HepG2 (cell line): ENCODE measurements at regions not wholly inside any gene's neighbourhood (a gene's known extent, or its start where the extent isn't known, plus 50 kb on each side); places are given as distances from the start of the nearest gene placed in this dataset.

Experiments used
- ATAC-seq: fragments of 200-7000 bp; cut with Tn5 transposase; 3 replicates; pipeline ENCODE4 v1.9.1; 2020; ENCODE audit warnings: mild to moderate bottlenecking, moderate library complexity
- BruUV-seq: library from RNA; stranded (reverse); fragments of 400-500 nt; replicated peaks from 2 replicates; lab custom pipeline; 2021; lab: Mats Ljungman, UMichigan
- CTCF ChIA-PET: fragments of 300-600 bp; formaldehyde crosslinking; extraction: SDS; loops from one replicate; lab custom pipeline; 2021; ENCODE audit warnings: low total read pairs, inconsistent platforms, low intra/inter-chr PET ratio; lab: Yijun Ruan, JAX
- POLR2A ChIA-PET: fragments of 350-600 bp; sonication (Branson Sonifier 250); formaldehyde crosslinking; loops from one replicate; lab custom pipeline; 2020; ENCODE audit warnings: antibody characterized with exemption, inconsistent platforms; lab: Yijun Ruan, JAX
- DNase-seq: peaks from one replicate; pipeline ENCODE4 v3.0.0-alpha.2; 2015; ENCODE audit warnings: low spot score
- FAIRE-seq: peaks from 3 replicates; lab custom pipeline; 2011; peaks lifted over from hg19 to GRCh38; lab: Jason Lieb, UNC
- H2AFZ ChIP-seq: one replicate; pipeline ENCODE4 v1.6.1; 2011; ENCODE audit warnings: low read length, inconsistent platforms
- H3K27ac ChIP-seq: fragments of 300-600 bp; 3 replicates; pipeline ENCODE4 v1.8.0; 2011; ENCODE audit warnings: mixed run types, mild to moderate bottlenecking, mixed read lengths, low read length, inconsistent platforms; ENCODE audit not compliant: insufficient read depth; ENCODE audit errors: extremely low read length
- H3K27me3 ChIP-seq, 2 experiments: fragments of 200-600 bp in 1 of 2; 2 replicates in 1 of 2; 3 replicates in 1 of 2; pipeline versions ENCODE4 v1.6.0 to v1.8.0; 2011; ENCODE audit warnings: low read length in 2 of 2, mild to moderate bottlenecking in 2 of 2, moderate library complexity in 2 of 2, inconsistent platforms in 1 of 2; ENCODE audit not compliant: insufficient read depth in 2 of 2, control insufficient read depth in 1 of 2
- H3K36me3 ChIP-seq, 2 experiments: fragments of 200-600 bp in 1 of 2; replicated peaks in 1 of 2; 2 replicates in 1 of 2; 3 replicates in 1 of 2; pipeline versions ENCODE4 v1.5.1 to v1.8.0; 2011; ENCODE audit warnings: low read length in 2 of 2, inconsistent platforms in 1 of 2; ENCODE audit not compliant: insufficient read depth in 2 of 2, control insufficient read depth in 1 of 2
- H3K4me1 ChIP-seq: 2 replicates; pipeline ENCODE4 v1.5.1; 2012; ENCODE audit warnings: low read length, inconsistent platforms; ENCODE audit not compliant: insufficient read depth
- H3K4me2 ChIP-seq: 2 replicates; pipeline ENCODE4 v1.6.0; 2011; ENCODE audit warnings: low read depth, low read length, inconsistent platforms
- H3K4me3 ChIP-seq, 3 experiments: fragments of 200-600 bp in 1 of 3; sonication (generic), shearing (Covaris generic) in 1 of 3; replicated peaks in 1 of 3; 2 replicates each; pipeline ENCODE4 v1.5.1; 2011 to 2016; ENCODE audit warnings: low read length in 3 of 3, inconsistent platforms in 2 of 3, low read depth in 2 of 3, mild to moderate bottlenecking in 2 of 3, control low read depth in 1 of 3, mixed read lengths in 1 of 3; ENCODE audit not compliant: insufficient read depth in 1 of 3
- H3K79me2 ChIP-seq: one replicate; pipeline ENCODE4 v1.6.1; 2011; ENCODE audit warnings: low read length, inconsistent platforms; ENCODE audit not compliant: insufficient read depth
- H3K9ac ChIP-seq: 2 replicates; pipeline ENCODE4 v1.6.0; 2011; ENCODE audit warnings: mild to moderate bottlenecking, low read depth, low read length, inconsistent platforms; ENCODE audit not compliant: insufficient read depth
- H3K9me3 ChIP-seq: 2 replicates; pipeline ENCODE4 v1.5.1; 2012; ENCODE audit warnings: mild to moderate bottlenecking, low read length
- H4K20me1 ChIP-seq: 2 replicates; pipeline ENCODE4 v1.6.0; 2011; ENCODE audit warnings: inconsistent platforms, mild to moderate bottlenecking, low read length, moderate library complexity; ENCODE audit not compliant: insufficient read depth
- CHD4 ChIP-seq: fragments of 200-600 bp; sonication (generic); IDR thresholded peaks from 2 replicates; pipeline ENCODE4 v1.7.0; 2017; ENCODE audit warnings: mild to moderate bottlenecking, low read length, borderline replicate concordance
- ESRRA ChIP-seq: sonication (generic); formaldehyde crosslinking; IDR thresholded peaks from 2 replicates; pipeline ENCODE4 v1.5.1; 2020; ENCODE audit warnings: mild to moderate bottlenecking, low read depth, missing genetic modification reagents
- JUNB ChIP-seq: sonication (generic); formaldehyde crosslinking; IDR thresholded peaks from 2 replicates; pipeline ENCODE4 v1.8.0; 2022; ENCODE audit warnings: missing genetic modification reagents, mild to moderate bottlenecking, borderline replicate concordance
- KDM5A ChIP-seq: fragments of 200-600 bp; sonication (generic); IDR thresholded peaks from 2 replicates; pipeline ENCODE4 v1.7.0; 2018; ENCODE audit warnings: antibody characterized with exemption, mild to moderate bottlenecking, low read length, borderline replicate concordance
- LCORL ChIP-seq, 2 experiments: fragments of 450-650 bp in 1 of 2; sonication (generic) in 1 of 2; formaldehyde crosslinking in 1 of 2; IDR thresholded peaks; 2 replicates each; pipeline versions ENCODE4 v1.5.0 to v1.6.1; 2017 to 2020; ENCODE audit warnings: antibody characterized with exemption in 1 of 2, missing genetic modification reagents in 1 of 2
- PAF1 ChIP-seq: IDR thresholded peaks from 2 replicates; pipeline ENCODE4 v1.6.1; 2016; ENCODE audit warnings: missing genetic modification reagents, missing compliant biosample characterization
- ZBTB42 ChIP-seq: sonication (generic); formaldehyde crosslinking; IDR thresholded peaks from 2 replicates; pipeline ENCODE4 v1.5.0; 2020; ENCODE audit warnings: mild to moderate bottlenecking, missing genetic modification reagents
- ZKSCAN8 ChIP-seq: IDR thresholded peaks from 2 replicates; pipeline ENCODE4 v1.6.1; 2016; ENCODE audit warnings: borderline replicate concordance, missing genetic modification reagents, missing compliant biosample characterization
- ZNF207 ChIP-seq: fragments of 450-650 bp; IDR thresholded peaks from 2 replicates; pipeline ENCODE4 v1.6.1; 2016; ENCODE audit warnings: antibody characterized with exemption, borderline replicate concordance
- ZNF24 ChIP-seq: fragments of 450-650 bp; IDR thresholded peaks from 2 replicates; pipeline ENCODE4 v1.6.1; 2017; ENCODE audit warnings: antibody characterized with exemption, mild to moderate bottlenecking
- ZNF33A ChIP-seq: sonication (generic); formaldehyde crosslinking; IDR thresholded peaks from 2 replicates; pipeline ENCODE4 v1.5.1; 2020; ENCODE audit warnings: missing genetic modification reagents, mild to moderate bottlenecking, moderate library complexity, borderline replicate concordance
- ZNF547 ChIP-seq: sonication (generic); formaldehyde crosslinking; IDR thresholded peaks from 2 replicates; pipeline ENCODE4 v1.5.1; 2020; ENCODE audit warnings: mild to moderate bottlenecking, missing genetic modification reagents
- WGBS: methylation state at CpG from one replicate; pipeline ENCODE4 v1.1.6; 2017; ENCODE audit warnings: low lambda C conversion rate; 5-methylcytosine and 5-hydroxymethylcytosine counted together
- in situ Hi-C: cut with HindIII; loops from 2 replicates; pipeline ENCODE4 v1.10.0; 2017; ENCODE audit warnings: low pct_unique_long_range_greater_than_20kb; ENCODE audit not compliant: extremely low pct_ligation_motif_present
- intact Hi-C: fragments of 100-400 bp; cut with micrococcal nuclease; formaldehyde crosslinking; loops from one replicate; pipeline ENCODE4 v1.10.0; 2022; ENCODE audit not compliant: unreplicated experiment
- TF ChIP-seq, protein P1 (sequence below): sonication (generic); formaldehyde crosslinking; IDR thresholded peaks from 2 replicates; pipeline ENCODE4 v1.8.0; 2022; ENCODE audit warnings: mild to moderate bottlenecking, missing genetic modification reagents; ENCODE audit not compliant: insufficient replicate concordance
- TF ChIP-seq, protein P2 (sequence below): sonication (generic); formaldehyde crosslinking; IDR thresholded peaks from 2 replicates; pipeline ENCODE4 v1.8.1; 2022; ENCODE audit warnings: low read depth, mild to moderate bottlenecking, missing genetic modification reagents

DNA sequence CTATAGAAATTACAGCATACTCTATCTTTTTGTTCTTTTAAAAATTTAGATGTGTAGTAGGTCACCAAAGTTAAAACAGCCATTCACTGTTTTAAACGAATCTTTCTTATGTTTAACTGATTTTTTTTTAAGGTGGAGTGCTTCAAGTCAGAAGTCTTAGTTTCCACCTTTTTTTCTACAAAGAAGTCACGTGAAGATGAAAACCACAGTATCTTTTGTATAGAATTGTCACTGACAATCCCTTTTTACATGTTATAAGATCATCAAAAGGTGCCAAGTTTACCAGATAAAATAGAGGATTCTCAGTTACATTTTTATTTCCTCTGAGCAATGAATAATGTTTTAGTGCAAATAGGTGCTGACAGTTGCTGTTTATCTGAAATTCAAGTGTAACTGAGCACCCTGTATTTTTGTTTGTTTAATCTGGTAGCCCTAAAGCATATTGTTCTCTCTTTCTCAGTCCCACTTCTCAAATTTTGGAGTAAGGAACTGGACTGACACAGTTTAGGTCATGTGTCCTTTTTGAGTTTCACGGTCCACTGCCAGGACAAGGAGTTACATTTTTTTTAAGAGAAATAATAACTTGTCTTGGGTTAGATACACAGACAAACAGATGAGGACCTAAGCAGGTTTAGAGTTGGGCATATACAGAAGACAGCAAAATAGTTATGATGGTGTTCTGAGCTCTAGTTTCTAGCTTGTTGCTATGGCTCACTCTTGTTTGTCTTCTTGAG is 233.2 kb upstream of the MBL2 start:
- WGBS: 88% methylated on average over 3 of the region's 3 CpGs
- ChIA-PET POLR2A (no interaction called here), CTCF (no interaction called here)
- no peaks in the 10 kb centered on the region for H4K20me1 ChIP-seq
- TF ChIP-seq ZNF24: no peak
- TF ChIP-seq CHD4: 0 out of 2 replicates have a peak, but pooled peaks have one; percentile 4
- TF ChIP-seq LCORL (IDR thresholded peaks at IDR 0.05): no peak
- TF ChIP-seq LCORL (CRISPR knock-in tag; IDR thresholded peaks at IDR 0.05): 0 out of 2 replicates have a peak, but pooled peaks have one; percentile 2
- no peak overlapping the region for H3K9ac ChIP-seq
- H3K9me3 ChIP-seq: peaks cover 7% of the 10 kb centered on the region; the same call in 1 of the 2 replicates
- FAIRE-seq: no peak
- H3K4me3 ChIP-seq: no peak overlapping the region
- H3K27me3 ChIP-seq: no peaks in the 10 kb centered on the region; a peak in 1 of 5 replicates
- in situ Hi-C loops: no loop called here
- H3K4me1 ChIP-seq: peaks cover 68% of the 10 kb centered on the region
- intact Hi-C loops: no loop called here
- H2AFZ ChIP-seq: peak overlapping the region; percentile 75
- peak overlapping the region; percentile 88 for H3K27ac ChIP-seq
- no peaks in the 10 kb centered on the region for H3K79me2 ChIP-seq
- ATAC-seq: no peak
- no peak overlapping the region for H3K4me2 ChIP-seq
- no peak for DNase-seq
- H3K36me3 ChIP-seq: no peaks in the 10 kb centered on the region
- no TSS peak for BruUV-seq

DNA sequence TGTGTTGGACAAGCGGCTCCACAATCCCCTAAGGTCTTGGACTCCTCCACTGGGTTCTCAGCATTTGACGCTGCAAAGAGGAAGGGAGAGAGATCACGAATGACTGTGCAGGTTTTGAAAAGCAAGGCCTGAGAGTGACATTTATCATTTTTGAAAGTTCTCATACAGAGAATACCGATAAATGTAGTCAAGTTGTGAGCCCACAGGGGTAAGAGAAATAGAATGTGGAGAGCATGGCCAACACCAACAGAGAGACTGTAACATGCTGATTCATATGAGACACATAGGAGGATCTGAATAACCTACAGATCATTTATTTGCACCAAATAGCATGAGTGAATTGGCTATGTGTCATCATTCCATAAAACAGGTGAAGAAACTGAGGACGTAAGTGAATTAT is 230.5 kb upstream of the MBL2 start:
- Histone ChIP-seq H4K20me1 (no peaks in the 10 kb centered on the region), H3K9me3 (no peaks in the 10 kb centered on the region), H3K4me3 (no peak overlapping the region), H2AFZ (no peak overlapping the region), H3K27ac (no peak overlapping the region), H3K36me3 (no peaks in the 10 kb centered on the region), H3K4me2 (no peak overlapping the region), H3K27me3 (no peaks in the 10 kb centered on the region; a peak in 1 of 5 replicates), H3K79me2 (no peaks in the 10 kb centered on the region), H3K9ac (no peak overlapping the region), H3K4me1 (peaks cover 63% of the 10 kb centered on the region)
- BruUV-seq: no TSS peak
- FAIRE-seq (no peak), ATAC-seq (no peak), DNase-seq (no peak)
- in situ Hi-C loops: no loop called here
- ChIA-PET CTCF (no interaction called here), POLR2A (no interaction called here)
- intact Hi-C loops: no loop called here
- WGBS: 77% methylated on average over 5 of the region's 5 CpGs
- TF ChIP-seq ZNF207 (no peak), ZNF33A (CRISPR knock-in tag) (no peak), KDM5A (no peak), ESRRA (CRISPR knock-in tag) (no peak), PAF1 (no peak), ZKSCAN8 (CRISPR knock-in tag) (no peak), ZBTB42 (no peak), ZNF547 (CRISPR knock-in tag) (no peak), JUNB (CRISPR knock-in tag) (no peak)
- TF ChIP-seq, protein P1, sequence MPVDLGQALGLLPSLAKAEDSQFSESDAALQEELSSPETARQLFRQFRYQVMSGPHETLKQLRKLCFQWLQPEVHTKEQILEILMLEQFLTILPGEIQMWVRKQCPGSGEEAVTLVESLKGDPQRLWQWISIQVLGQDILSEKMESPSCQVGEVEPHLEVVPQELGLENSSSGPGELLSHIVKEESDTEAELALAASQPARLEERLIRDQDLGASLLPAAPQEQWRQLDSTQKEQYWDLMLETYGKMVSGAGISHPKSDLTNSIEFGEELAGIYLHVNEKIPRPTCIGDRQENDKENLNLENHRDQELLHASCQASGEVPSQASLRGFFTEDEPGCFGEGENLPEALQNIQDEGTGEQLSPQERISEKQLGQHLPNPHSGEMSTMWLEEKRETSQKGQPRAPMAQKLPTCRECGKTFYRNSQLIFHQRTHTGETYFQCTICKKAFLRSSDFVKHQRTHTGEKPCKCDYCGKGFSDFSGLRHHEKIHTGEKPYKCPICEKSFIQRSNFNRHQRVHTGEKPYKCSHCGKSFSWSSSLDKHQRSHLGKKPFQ: no peak
- TF ChIP-seq, protein P2, sequence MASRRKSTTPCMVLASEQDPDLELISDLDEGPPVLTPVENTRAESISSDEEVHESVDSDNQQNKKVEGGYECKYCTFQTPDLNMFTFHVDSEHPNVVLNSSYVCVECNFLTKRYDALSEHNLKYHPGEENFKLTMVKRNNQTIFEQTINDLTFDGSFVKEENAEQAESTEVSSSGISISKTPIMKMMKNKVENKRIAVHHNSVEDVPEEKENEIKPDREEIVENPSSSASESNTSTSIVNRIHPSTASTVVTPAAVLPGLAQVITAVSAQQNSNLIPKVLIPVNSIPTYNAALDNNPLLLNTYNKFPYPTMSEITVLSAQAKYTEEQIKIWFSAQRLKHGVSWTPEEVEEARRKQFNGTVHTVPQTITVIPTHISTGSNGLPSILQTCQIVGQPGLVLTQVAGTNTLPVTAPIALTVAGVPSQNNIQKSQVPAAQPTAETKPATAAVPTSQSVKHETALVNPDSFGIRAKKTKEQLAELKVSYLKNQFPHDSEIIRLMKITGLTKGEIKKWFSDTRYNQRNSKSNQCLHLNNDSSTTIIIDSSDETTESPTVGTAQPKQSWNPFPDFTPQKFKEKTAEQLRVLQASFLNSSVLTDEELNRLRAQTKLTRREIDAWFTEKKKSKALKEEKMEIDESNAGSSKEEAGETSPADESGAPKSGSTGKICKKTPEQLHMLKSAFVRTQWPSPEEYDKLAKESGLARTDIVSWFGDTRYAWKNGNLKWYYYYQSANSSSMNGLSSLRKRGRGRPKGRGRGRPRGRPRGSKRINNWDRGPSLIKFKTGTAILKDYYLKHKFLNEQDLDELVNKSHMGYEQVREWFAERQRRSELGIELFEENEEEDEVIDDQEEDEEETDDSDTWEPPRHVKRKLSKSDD (CRISPR knock-in tag): no peak
